GM21786 (cell line): ENCODE measurements at regions not wholly inside any gene's neighbourhood (a gene's known extent, or its start where the extent isn't known, plus 50 kb on each side); places are given as distances from the start of the nearest gene placed in this dataset.
"Not testable (repeated sequence)": the region's sequence is repeated elsewhere in the genome, so short reads cannot be mapped to it uniquely, and the experiment has no call there.

Experiments used
- ATAC-seq: cut with Tn5 transposase; IDR thresholded peaks from one replicate; pipeline ENCODE4 v1.9.1; 2021; ENCODE audit not compliant: unreplicated experiment

DNA sequence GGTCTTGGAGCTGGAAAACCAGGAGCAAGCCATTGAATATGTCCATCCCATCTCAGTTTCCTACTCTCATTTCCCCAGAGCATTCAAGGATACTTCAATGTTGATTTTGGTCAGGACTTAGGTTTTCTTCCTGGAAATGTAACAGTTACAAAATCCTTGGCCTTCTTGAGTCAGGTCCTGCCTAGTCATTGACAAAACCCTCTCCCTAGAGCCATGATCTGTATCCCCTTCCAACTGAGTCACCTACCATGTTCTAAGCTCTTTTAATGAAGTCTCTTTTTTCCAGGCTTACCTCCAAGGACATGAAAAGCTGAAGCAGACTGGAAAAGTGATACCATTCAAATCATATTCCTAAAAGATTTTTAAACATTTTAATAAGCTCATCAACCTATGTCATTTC lies 549.2 kb downstream of the GALC start:
- ATAC-seq, result no peak

DNA sequence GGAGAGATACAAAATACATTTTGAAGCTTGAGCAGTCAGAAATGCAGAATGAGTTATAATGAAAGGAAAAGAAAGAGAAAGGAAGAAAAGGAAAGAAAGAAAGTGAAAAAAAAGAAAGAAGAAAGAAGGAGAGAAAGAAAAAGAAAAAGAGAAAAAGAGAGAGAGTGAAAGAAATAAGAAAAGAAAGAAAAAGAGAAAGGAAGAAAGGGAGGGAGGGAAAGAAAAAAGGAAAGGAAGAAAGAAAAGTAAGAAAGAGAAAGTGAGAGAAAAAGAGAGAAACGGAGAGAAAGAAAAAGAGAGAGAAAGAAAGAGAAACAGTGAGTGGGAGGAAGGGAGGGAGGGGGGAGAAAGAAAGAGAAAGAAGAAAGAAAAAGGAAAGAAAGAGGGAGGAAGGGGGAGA lies 549.9 kb downstream of the GALC start:
- no peak for ATAC-seq

DNA sequence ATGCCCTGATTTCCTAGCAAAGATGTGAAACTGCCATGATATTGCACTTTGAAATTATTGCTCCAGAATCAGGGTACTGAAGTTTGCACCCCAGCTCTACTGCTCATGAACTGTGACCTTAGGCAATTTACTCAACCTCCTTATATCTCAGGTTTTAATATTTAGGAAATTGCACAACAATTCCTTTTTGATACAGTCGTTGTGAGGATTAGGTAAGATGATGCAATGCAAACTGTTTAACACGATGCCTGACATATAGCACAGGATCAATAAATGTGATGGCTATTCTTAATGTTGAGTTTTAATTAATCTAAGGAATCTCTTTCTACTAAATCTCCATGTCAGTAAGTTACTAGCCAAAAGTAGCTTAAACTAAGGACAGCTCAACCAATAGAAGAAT lies 555.8 kb downstream of the GALC start:
- no peak for ATAC-seq

DNA sequence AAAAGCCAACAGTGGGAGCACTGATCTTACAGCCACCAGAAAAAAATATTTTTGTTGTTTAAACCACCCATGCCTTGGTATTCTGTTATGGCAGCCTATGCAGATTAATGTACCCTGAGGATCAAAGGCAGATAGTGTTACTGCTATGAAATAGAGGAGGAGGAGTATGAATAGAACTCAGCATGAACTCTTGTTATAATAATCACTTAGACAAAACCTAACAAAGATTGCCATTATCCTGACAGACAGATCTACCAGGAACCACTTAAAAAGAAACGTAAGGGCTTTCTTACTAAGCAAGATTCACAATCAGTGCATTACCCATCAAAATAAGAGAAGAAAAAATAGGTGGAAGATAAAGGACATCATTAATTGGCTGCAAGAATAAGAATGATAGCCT lies 558.3 kb downstream of the GALC start:
- ATAC-seq, result no peak

DNA sequence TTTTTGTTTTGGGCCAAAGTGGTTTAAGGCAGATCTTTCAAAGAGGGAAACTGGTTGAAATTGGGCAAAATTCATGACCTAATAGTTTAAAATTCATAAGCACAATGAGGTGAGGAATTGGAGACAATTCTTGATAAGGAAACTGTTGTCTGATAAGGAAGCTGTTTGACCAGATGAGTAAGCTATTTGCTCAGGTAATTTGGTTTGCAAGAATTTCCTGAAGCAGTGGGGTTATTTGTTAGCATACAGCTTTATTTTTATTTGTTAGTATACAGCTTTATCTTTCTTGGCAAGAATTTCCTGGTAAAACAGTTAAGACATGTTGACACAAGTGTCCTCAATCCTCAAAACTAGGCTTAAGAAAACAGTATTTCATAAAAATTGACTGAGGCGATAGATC lies 559.0 kb downstream of the GALC start:
- no peak for ATAC-seq

DNA sequence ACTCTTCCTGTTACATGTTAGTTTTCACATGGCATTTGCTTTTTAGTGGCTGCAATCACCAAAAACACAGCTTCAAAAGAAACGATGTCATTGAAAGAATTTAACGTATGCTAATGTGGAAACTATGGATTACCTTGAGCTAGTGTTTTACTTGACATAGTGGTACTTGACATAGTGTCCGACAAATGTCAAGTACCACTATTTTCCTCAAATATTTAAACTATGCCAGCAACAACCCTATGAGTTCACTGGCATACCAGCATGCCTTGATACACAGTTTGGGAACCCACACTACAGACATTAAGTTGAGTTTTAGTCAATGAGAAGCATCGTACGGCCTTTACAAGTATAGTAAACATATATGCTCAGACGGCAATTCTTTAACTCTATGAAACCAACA lies 560.3 kb downstream of the GALC start:
- ATAC-seq, result no peak

DNA sequence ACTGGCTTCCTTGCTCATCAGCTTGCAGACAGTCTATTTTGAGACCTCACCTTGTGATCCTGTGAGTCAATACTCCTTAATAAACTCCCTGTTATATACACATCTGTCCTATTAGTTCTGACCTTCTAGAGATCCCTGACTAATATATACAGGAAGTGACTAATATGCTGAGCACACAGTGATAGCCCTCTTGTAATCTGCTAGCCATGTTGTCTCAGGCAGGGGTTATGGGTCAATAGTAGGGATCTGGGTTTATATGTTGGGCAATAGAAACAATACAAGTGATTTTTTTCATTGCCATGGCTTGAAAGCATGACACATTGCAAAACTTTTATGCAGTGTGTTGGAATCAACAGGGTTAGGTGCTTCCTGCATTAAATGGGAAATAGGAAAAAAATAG lies 562.2 kb downstream of the GALC start:
- no peak for ATAC-seq

DNA sequence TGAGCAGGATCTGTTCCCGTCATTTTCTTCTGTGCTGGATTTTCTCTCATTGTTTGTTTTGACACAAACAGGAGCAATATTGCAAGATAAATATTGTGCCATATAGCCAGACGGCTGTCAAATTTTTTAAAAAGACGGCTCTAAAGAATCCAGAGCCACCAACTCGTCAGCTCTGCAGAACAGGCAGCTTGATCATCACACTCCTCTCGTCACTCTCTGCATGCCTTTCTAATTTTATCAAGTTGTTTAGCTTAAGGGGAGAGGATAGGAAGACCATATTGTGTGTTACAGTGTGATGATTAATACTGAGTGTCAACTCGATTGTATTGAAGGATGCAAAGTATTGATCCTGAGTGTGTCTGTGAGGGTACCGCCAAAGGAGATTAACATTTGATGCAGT lies 562.8 kb downstream of the GALC start:
- ATAC-seq, result no peak

DNA sequence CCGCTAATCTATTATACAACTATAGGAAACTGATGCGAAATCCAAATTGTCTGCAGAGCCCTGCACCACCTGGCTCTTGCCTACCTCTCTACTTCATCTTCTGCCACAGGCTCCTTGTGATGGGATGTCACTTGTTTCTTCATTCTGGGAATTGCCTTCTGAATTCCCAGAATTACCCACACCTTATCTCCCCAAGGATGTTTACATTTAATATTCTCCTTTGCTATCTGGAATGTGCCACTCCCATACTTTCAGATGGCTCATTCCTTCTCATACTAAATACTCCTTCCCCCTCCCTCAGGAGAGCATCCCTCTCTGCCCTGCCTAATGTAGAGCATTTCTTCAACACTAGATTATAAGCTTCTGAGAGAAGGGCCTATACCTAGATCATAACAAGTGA lies 573.1 kb downstream of the GALC start:
- ATAC-seq, result no peak

DNA sequence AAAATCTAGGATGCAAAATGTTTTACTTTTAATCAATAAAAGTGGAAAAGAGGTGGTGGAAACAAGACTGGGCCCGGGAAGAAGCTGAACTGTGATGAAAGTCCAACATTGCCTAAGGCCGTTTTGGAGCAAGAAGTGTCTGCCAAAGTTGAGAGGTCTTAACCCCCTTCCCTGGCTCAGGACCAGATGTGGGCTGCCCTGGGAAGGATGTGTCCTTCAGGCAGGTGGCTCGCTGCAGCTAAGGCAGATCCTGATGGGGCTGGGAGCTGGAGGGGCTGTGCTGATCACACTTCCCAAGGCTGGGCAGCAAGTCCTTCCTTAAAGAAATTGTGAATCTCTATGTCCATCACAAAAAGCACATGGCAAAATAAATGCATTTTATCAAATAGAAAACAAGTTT lies 581.6 kb downstream of the GALC start:
- no peak for ATAC-seq

DNA sequence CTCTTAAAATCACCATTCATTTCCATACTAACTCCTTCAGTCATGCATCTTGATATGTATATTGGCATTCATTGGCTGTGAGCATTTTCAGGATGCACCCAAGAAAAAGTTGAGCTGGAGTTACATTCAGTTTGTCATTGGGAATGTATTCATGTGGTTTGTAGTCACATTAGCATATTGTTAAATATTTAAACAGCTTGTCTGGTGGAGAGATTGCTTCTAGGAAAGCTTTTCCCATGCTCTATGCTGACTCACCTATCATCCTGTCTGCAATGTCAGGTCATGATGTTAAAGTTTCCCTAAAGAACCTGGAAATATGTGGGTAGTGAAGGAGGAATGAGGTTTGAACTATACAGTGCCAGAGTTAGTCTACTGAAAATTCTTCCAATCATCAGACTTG lies 583.6 kb downstream of the GALC start:
- ATAC-seq, result no peak

DNA sequence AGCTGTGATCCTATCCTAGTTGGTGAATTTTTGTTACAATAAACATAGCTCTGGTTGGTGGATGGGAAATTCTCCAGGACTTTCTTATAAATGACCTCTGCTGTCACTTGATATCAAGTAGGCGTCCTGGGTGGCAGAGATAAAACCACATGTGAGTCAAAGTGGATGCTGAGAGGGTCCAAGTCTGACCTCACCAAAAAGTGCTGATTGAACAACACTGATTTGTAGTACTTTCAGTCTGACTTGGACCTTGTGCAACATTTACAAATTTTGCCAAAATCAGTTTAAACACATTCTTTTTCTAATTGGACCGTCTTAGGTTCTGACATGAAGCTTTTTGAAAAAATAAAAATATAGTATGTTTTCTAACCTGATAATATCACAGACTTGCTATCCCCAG lies 585.6 kb downstream of the GALC start:
- ATAC-seq, result no peak

DNA sequence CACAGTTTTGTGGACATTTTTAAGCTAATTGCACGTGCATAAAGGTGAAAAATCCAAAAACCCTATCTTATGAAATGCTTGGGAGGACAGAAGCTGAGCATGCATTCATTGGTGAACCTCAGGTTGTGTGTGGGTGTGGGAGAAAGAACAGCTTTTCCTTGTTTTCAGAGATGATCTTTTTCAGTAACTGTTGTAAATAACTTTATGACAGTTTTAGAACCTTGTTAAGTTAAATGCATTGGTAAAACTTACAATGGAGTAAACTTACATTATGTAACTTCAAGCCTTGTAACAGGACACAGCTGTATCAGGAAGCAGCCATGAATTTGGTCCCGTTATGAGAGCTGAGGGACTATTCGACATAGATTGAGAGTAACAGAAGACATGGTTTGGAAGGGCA lies 587.4 kb downstream of the GALC start:
- ATAC-seq, result no peak

DNA sequence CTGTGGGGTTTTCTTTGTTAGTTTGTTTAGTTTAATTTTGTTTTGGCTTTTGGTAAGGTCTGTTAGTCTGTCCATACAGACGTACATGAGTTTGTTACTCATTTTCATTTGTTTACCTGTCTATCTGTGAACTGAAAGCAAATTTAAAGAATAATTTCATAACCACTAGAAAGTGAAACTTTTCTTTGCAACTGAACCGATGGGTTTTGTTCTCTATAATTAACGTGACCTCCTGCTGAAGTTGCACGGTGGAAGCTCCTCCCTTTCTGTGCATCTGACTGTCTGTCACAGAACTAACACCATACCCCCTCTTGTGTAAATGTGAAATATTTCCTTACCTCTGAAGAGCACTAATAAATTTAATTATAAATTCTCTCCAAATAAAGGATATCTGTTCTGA lies 595.5 kb downstream of the GALC start:
- ATAC-seq, result peak; percentile 93

DNA sequence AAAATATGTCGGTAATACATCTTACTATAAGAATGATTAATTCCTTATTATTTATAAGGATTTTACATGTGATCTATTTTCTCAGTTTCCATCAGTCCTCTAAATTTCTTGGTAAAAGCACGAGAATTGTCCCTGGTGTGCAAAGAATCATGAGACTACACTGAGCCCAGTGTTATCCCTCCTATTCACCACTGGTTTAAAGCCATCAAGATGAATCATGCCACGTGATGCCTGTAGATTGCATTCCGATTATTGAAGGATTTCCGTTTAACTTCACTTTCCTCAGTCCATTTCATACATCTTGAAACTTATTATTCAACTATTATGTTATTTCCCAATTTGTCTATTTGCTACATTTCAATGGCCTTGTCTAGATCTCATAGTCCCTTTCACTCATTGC lies 601.9 kb downstream of the GALC start:
- no peak for ATAC-seq

DNA sequence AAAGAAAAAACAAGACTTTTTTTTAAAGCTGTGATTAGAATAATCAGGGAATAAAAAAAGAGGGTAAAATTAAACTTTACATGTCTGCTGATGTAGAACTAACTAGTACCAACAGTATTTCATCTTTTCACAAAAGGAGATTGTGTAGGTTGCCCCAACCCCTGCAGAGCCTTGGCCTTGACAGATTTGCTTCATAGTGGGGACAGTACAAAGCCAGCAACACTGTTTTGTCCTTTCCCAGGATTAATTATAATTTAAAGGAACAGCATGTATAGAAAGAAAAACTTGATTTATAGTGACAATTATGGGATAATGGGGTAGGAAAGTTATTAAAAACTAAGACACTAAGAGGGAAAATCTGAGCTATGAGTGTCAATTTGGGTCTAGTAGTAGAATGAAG lies 604.0 kb downstream of the GALC start:
- ATAC-seq, result no peak

DNA sequence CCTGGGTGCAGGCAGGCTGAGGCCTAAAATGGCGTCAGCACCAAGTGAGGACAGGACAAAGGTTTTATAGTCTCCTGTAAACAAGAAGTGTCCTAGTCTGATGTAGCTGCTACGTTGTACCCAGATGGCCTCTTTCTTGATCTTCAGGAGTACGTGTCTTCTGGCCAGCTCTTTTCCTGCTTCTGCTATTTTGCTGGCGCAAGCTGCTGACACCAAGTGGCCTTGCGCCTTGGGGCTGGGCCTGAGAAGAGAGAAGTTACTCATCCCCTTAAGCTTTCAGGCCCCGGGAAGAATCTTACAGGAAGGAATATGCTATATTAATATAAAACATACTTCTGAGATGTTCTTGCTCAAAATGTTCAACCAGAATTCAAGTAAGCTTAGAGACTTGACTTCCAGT lies 605.2 kb downstream of the GALC start:
- no peak for ATAC-seq

DNA sequence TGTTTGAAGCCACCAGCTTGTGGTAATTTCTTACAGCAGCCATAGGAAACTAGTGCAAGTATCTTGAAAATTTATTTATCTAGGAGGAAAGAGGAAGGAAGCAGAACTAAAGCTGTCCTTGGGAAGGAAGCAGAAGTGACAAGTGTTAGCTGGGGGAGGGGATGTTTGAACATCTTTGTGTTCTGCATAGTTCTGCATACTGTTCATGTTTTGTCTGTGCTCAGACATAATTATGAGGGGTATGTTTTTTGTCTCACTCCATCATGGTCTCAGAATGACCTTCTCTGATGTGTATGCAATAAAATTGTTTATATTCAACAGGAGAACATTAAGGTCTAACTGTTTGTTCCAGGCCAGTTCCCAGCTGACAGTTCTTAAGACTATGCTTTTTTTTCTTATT lies 606.5 kb downstream of the GALC start:
- ATAC-seq, result no peak

DNA sequence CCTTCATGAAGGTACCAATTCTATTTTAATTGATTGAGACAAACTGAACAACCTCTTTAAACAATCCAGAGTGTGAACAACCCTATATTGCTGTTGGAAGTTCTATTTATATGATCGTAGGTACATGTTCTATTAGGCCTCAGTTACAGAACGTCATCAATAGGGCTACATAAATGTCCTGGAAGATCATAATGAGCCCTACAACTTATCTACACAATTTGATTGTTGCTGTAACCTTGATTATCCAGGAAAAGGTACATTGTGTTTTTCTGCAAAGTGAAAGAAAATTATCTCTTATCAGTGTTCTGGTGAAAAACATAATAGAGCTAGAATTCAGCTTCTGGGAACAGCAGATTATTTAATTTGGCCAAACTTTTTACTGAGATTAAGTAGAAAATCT lies 612.9 kb downstream of the GALC start:
- no peak for ATAC-seq

DNA sequence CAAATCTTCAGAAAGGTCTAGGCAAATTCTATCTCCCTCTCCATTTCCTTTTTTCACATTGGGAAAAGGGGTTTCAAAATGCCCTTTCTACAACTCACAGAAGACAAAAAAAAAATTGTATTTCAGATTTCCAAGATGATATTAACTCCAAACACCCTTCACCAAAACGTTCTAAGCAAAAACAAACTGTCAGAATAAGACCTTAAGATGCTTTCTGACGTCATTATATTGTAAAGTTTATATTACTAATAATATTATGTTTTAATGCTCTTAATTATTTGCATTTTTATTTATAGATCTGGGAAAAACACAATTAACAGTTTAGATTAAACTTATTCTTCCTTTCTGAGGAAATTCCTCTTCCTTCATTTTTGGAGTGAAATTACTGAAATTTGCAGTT lies 624.2 kb downstream of the GALC start:
- ATAC-seq, result no peak

DNA sequence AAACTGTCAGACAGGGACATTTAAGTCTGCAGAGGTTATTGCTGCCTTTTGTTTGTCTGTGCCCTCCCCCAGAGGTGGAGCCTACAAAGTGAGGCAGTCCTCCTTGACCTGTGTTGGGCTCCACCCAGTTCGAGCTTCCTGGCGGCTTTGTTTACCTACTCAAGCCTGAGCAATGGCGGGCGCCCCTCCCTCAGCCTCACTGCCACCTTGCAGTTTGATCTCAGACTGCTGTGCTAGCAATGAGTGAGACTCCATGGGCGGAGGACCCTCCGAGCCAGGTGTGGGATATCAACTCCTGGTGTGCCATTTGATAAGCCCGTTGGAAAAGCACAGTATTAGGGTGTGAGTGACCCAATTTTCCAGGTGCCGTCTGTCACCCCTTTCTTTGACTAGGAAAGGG lies 632.7 kb downstream of the GALC start:
- not testable (repeated sequence) for ATAC-seq

DNA sequence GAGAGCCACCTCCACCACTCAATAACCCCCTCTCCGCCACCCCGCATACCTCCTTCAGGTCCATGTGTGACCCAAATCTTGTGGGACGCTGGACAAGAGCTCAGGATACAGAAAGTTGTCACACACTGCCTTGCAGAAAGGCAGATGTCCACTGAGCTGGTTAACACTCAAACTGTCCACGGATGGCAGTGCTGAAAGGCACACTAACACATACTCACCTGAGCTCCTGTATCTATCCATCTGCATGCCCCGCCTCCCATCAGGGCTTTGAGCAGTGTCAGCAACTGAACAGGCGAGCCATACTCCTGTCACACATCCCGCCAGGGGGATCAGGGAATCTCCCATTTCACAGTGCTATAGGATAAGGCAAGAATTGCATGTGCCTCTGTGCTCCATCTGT lies 642.0 kb downstream of the GALC start:
- no peak for ATAC-seq

DNA sequence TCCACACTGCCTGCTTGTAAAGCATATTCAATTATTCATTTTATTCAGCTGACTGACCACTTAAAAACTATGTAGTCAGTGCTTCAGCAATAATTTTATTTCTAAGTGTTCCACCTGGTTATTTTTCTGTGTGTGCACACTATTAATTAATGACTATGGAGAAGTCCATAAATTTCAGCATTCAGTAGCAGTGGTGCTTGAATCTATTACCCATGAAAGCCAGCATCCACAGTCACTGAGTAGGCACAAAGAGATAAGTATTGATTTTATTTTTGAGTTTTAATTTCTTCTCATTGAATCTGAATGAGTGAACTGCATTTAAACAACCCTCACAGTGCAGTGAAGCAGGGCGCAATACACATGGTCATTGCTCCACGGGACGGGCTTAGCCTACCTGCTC lies 643.1 kb downstream of the GALC start:
- ATAC-seq, result no peak

DNA sequence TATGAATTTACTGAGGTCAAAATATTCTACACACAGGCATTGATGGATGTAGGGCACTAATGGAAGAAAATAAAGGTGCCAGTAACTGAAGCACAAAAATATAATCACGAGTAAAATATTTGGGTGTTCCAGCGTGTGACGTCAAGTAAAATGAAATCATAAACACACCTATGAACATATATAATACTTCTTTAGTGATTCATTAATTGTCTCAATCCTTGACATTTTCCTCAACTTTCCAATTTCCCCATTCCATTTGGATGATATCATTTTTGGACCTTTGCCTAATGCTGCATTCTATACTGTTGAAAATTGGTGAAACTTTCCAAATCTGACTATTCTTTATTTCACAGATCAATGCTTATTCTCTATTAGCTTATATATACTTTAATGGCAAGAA lies 649.3 kb downstream of the GALC start:
- no peak for ATAC-seq
